HCT116 (cell line): ENCODE measurements at regions not wholly inside any gene's neighbourhood (a gene's known extent, or its start where the extent isn't known, plus 50 kb on each side); places are given as distances from the start of the nearest gene placed in this dataset.

Experiments used
- ATAC-seq: fragments of 200-7000 bp; cut with Tn5 transposase; 2 replicates; pipeline ENCODE4 v1.9.1; 2020; ENCODE audit warnings: mild to moderate bottlenecking, moderate library complexity
- BruUV-seq: library from RNA; stranded (reverse); fragments of 400-500 nt; replicated peaks from 2 replicates; lab custom pipeline; 2021; lab: Mats Ljungman, UMichigan
- CTCF ChIA-PET: fragments of 300-600 bp; sonication (Branson Sonifier 250); formaldehyde crosslinking; loops from one replicate; lab custom pipeline; 2021; ENCODE audit warnings: antibody characterized with exemption; lab: Charles Lee
- POLR2A ChIA-PET: fragments of 300-600, 350-600 bp; sonication (Branson Sonifier 250); formaldehyde crosslinking; loops from one replicate; lab custom pipeline; 2021; ENCODE audit warnings: antibody characterized with exemption; lab: Charles Lee
- RAD21 ChIA-PET, 2 experiments: fragments of 300-600 bp; sonication (Branson Sonifier 250); formaldehyde crosslinking; loops; one replicate each; lab custom pipeline; 2023; ENCODE audit warnings: low total read pairs in 2 of 2; ENCODE audit not compliant: uncharacterized antibody in 2 of 2, unreplicated experiment in 2 of 2, low non-redundant PET in 1 of 2; lab: Charles Lee
- DNase-seq: peaks from one replicate; pipeline ENCODE4 v3.0.0-alpha.2; 2010; ENCODE audit warnings: low read depth, low spot score
- H2AFZ ChIP-seq: fragments of 200-600 bp; shearing (Covaris generic), sonication (generic); 2 replicates; pipeline ENCODE4 v1.6.1; 2017; ENCODE audit warnings: low read depth, mixed run types, mixed read lengths, antibody characterized with exemption, low read length; ENCODE audit not compliant: poor library complexity, severe bottlenecking
- H3K27ac ChIP-seq: 2 replicates; pipeline ENCODE4 v1.5.1; 2012; ENCODE audit warnings: low read depth, low read length
- H3K27me3 ChIP-seq: fragments of 200-600 bp; sonication (generic); 2 replicates; pipeline ENCODE4 v1.6.1; 2016; ENCODE audit warnings: mixed run types, low read length, mixed read lengths; ENCODE audit not compliant: insufficient read depth
- H3K36me3 ChIP-seq, 2 experiments: fragments of 200-500 bp in 1 of 2; fragments of 200-600 bp in 1 of 2; sonication (Bioruptor generic) in 1 of 2; sonication (generic) in 1 of 2; 2 replicates each; pipeline versions ENCODE4 v1.5.1 to v1.6.1; 2014 to 2016; ENCODE audit warnings: low read length in 2 of 2, inconsistent platforms in 1 of 2, mixed read lengths in 1 of 2, mixed run types in 1 of 2; ENCODE audit not compliant: insufficient read depth in 2 of 2, control insufficient read depth in 1 of 2
- H3K4me1 ChIP-seq, 2 experiments: fragments of 200-600 bp in 1 of 2; sonication (generic) in 1 of 2; 2 replicates each; pipeline versions ENCODE4 v1.5.1 to v1.6.1; 2012 to 2017; ENCODE audit warnings: low read length in 2 of 2, inconsistent platforms in 1 of 2, mild to moderate bottlenecking in 1 of 2, mixed read lengths in 1 of 2, mixed run types in 1 of 2, moderate library complexity in 1 of 2; ENCODE audit not compliant: insufficient read depth in 2 of 2, control insufficient read depth in 1 of 2
- H3K4me2 ChIP-seq: fragments of 200-600 bp; sonication (generic); 2 replicates; pipeline ENCODE4 v1.6.1; 2017; ENCODE audit warnings: mixed run types, low read length, mixed read lengths
- H3K4me3 ChIP-seq, 2 experiments: fragments of 200-600 bp in 1 of 2; sonication (generic) in 1 of 2; replicated peaks in 1 of 2; 2 replicates each; pipeline ENCODE4 v1.5.1; 2011 to 2016; ENCODE audit warnings: low read length in 2 of 2, control low read depth in 1 of 2, low read depth in 1 of 2, mild to moderate bottlenecking in 1 of 2, mixed read lengths in 1 of 2, mixed run types in 1 of 2
- H3K79me2 ChIP-seq: fragments of 200-600 bp; sonication (generic); 2 replicates; pipeline ENCODE4 v1.6.1; 2017; ENCODE audit warnings: mild to moderate bottlenecking, mixed run types, low read length, moderate library complexity, mixed read lengths; ENCODE audit not compliant: insufficient read depth
- H3K9ac ChIP-seq: fragments of 200-600 bp; sonication (generic); 2 replicates; pipeline ENCODE4 v1.6.1; 2016; ENCODE audit warnings: low read length, mixed read lengths
- H3K9me2 ChIP-seq: fragments of 200-600 bp; sonication (generic), shearing (Covaris generic); 2 replicates; pipeline ENCODE4 v1.6.1; 2017; ENCODE audit warnings: mixed run types, mild to moderate bottlenecking, moderate library complexity; ENCODE audit not compliant: insufficient read depth
- H3K9me3 ChIP-seq, 2 experiments: fragments of 200-500 bp in 1 of 2; fragments of 200-600 bp in 1 of 2; sonication (Bioruptor generic) in 1 of 2; sonication (generic) in 1 of 2; 2 replicates each; pipeline ENCODE4 v1.6.1; 2014 to 2017; ENCODE audit warnings: low read length in 2 of 2, mixed read lengths in 2 of 2, inconsistent platforms in 1 of 2, low read depth in 1 of 2, mild to moderate bottlenecking in 1 of 2, mixed run types in 1 of 2, moderate library complexity in 1 of 2; ENCODE audit not compliant: control insufficient read depth in 1 of 2, insufficient read depth in 1 of 2
- H4K20me1 ChIP-seq: fragments of 200-600 bp; sonication (generic), shearing (Covaris generic); 2 replicates; pipeline ENCODE4 v1.6.1; 2017; ENCODE audit warnings: mixed run types, mild to moderate bottlenecking, moderate library complexity; ENCODE audit not compliant: insufficient read depth
- CEBPB ChIP-seq: IDR thresholded peaks from 2 replicates; pipeline ENCODE4 v1.6.1; 2012; ENCODE audit warnings: low read depth
- CTCF ChIP-seq, 3 experiments: fragments of 200-600 bp in 1 of 3; sonication (generic) in 1 of 3; IDR thresholded peaks in 2 of 3; conservative IDR thresholded peaks in 1 of 3; 2 replicates each; pipeline ENCODE4 v1.5.1; 2012 to 2017; ENCODE audit warnings: low read depth in 2 of 3, low read length in 2 of 3, antibody characterized with exemption in 1 of 3, borderline replicate concordance in 1 of 3, control low read depth in 1 of 3, mild to moderate bottlenecking in 1 of 3, mixed read lengths in 1 of 3, mixed run types in 1 of 3, moderate library complexity in 1 of 3; ENCODE audit not compliant: insufficient read depth in 1 of 3
- EGR1 ChIP-seq: IDR thresholded peaks from 2 replicates; pipeline ENCODE4 v1.6.1; 2012; ENCODE audit warnings: low read depth
- EZH2 ChIP-seq: fragments of 200-600 bp; sonication (generic); IDR thresholded peaks from 2 replicates; pipeline ENCODE4 v1.6.1; 2017; ENCODE audit warnings: antibody characterized with exemption, mixed run types
- EZH2phosphoT487 ChIP-seq: fragments of 200-600 bp; IDR thresholded peaks from 2 replicates; pipeline ENCODE4 v1.6.1; 2018; ENCODE audit warnings: antibody characterized with exemption, borderline replicate concordance
- MAX ChIP-seq: IDR thresholded peaks from 2 replicates; pipeline ENCODE4 v1.6.1; 2012
- RAD21 ChIP-seq: IDR thresholded peaks from 2 replicates; pipeline ENCODE4 v1.6.1; 2012; ENCODE audit warnings: low read depth, mild to moderate bottlenecking
- SIN3A ChIP-seq: IDR thresholded peaks from 2 replicates; pipeline ENCODE4 v1.6.1; 2012; ENCODE audit warnings: low read depth
- YY1 ChIP-seq: IDR thresholded peaks from 2 replicates; pipeline ENCODE4 v1.6.1; 2011; ENCODE audit warnings: low read length, low read depth, moderate library complexity, mild to moderate bottlenecking; ENCODE audit not compliant: insufficient replicate concordance; ENCODE audit errors: extremely low read depth
- ZNF274 ChIP-seq: fragments of 200-500 bp; sonication (Bioruptor generic); IDR thresholded peaks from 2 replicates; pipeline ENCODE4 v1.6.1; 2014; ENCODE audit warnings: mild to moderate bottlenecking, low read depth, low read length, inconsistent platforms
- intact Hi-C: fragments of 100-400 bp; cut with micrococcal nuclease; formaldehyde crosslinking; loops from 2 replicates; pipeline ENCODE4 v1.10.0; 2022

GRCh38 chr5:118675247-118675646 lies 313.1 kb downstream of the DTWD2 start:
- Histone ChIP-seq H3K27ac (no peak overlapping the region), H4K20me1 (no peaks in the 10 kb centered on the region), H3K36me3 (no peaks in the 10 kb centered on the region), H3K4me2 (no peak overlapping the region), H3K4me3 (no peak overlapping the region), H3K27me3 (no peaks in the 10 kb centered on the region), H3K4me1 (no peaks in the 10 kb centered on the region), H3K9ac (no peak overlapping the region), H3K9me2 (no peaks in the 10 kb centered on the region), H2AFZ (no peak overlapping the region), H3K79me2 (no peaks in the 10 kb centered on the region), H3K9me3 (no peaks in the 10 kb centered on the region)
- ChIA-PET CTCF (no interaction called here), POLR2A (no interaction called here), RAD21 (no interaction called here)
- no peak for ATAC-seq
- intact Hi-C loops, result no loop called here
- TF ChIP-seq YY1 (no peak), EGR1 (no peak), ZNF274 (no peak), RAD21 (no peak), MAX (no peak), EZH2 (no peak), CEBPB (no peak), EZH2phosphoT487 (no peak), SIN3A (no peak), CTCF (IDR thresholded peaks at IDR 0.05 in 2 of 3, conservative IDR thresholded peaks at IDR 0.05 in 1 of 3; ENCODE audit: borderline replicate concordance in 1 of 3, insufficient read depth in 1 of 3, low read depth in 2 of 3, low read length in 2 of 3) (no peak)
- DNase-seq, result no peak
- BruUV-seq, result no TSS peak
